Liver (tissue), 3 donors: ENCODE measurements at regions not wholly inside any gene's neighbourhood (a gene's known extent, or its start where the extent isn't known, plus 50 kb on each side); places are given as distances from the start of the nearest gene placed in this dataset.

Experiments used
- ATF3 ChIP-seq: IDR thresholded peaks from 2 replicates; pipeline ENCODE4 v1.6.1; 2016; ENCODE audit warnings: antibody characterized with exemption
- CTCF ChIP-seq: fragments of 150-350 bp; IDR thresholded peaks from 2 replicates; pipeline ENCODE4 v1.5.1; 2017; ENCODE audit warnings: improper control_type of control experiment, low read depth, low read length; ENCODE audit not compliant: missing input control
- EGR1 ChIP-seq, 2 donors: IDR thresholded peaks; 2 replicates each; pipeline ENCODE4 v1.6.1; 2016 to 2018; ENCODE audit warnings: antibody characterized with exemption in 2 of 2, low read depth in 2 of 2
- FOXA1 ChIP-seq: IDR thresholded peaks from 2 replicates; pipeline ENCODE4 v1.6.1; 2016; ENCODE audit warnings: antibody characterized with exemption
- GABPA ChIP-seq, 2 donors: IDR thresholded peaks in 1 of 2; conservative IDR thresholded peaks in 1 of 2; 2 replicates each; pipeline ENCODE4 v1.6.1; 2016; ENCODE audit warnings: antibody characterized with exemption in 2 of 2, mild to moderate bottlenecking in 1 of 2, moderate library complexity in 1 of 2
- JUND ChIP-seq, 2 donors: IDR thresholded peaks; 2 replicates each; pipeline ENCODE4 v1.6.1; 2016; ENCODE audit warnings: antibody characterized with exemption in 2 of 2
- MAX ChIP-seq: IDR thresholded peaks from 2 replicates; pipeline ENCODE4 v1.6.1; 2016; ENCODE audit warnings: antibody characterized with exemption
- REST ChIP-seq: IDR thresholded peaks from 2 replicates; pipeline ENCODE4 v1.6.1; 2016; ENCODE audit warnings: antibody characterized with exemption, mild to moderate bottlenecking
- SP1 ChIP-seq: IDR thresholded peaks from 2 replicates; pipeline ENCODE4 v1.6.1; 2018; ENCODE audit warnings: antibody characterized with exemption, mild to moderate bottlenecking
- TAF1 ChIP-seq: conservative IDR thresholded peaks from 2 replicates; pipeline ENCODE4 v1.6.1; 2016; ENCODE audit warnings: antibody characterized with exemption, mild to moderate bottlenecking
- YY1 ChIP-seq: IDR thresholded peaks from 2 replicates; pipeline ENCODE4 v1.6.1; 2016; ENCODE audit warnings: antibody characterized with exemption, mild to moderate bottlenecking
- ZBTB33 ChIP-seq: IDR thresholded peaks from 2 replicates; pipeline ENCODE4 v1.6.1; 2016; ENCODE audit warnings: antibody characterized with exemption
- donor health status: healthy.
- donor health status: healthy.

- no peak for TF ChIP-seq REST
- no peak for TF ChIP-seq CTCF
- no peak for TF ChIP-seq ZBTB33
- no peak for TF ChIP-seq MAX
- no peak for TF ChIP-seq FOXA1
- TF ChIP-seq ATF3 = no peak
- no peak for TF ChIP-seq TAF1
- no peak for TF ChIP-seq GABPA (IDR thresholded peaks at IDR 0.05 in 1 of 2, conservative IDR thresholded peaks at IDR 0.05 in 1 of 2)
- TF ChIP-seq JUND (IDR thresholded peaks at IDR 0.05) = no peak
- TF ChIP-seq SP1 = no peak
- no peak for TF ChIP-seq YY1
- TF ChIP-seq EGR1 (IDR thresholded peaks at IDR 0.05; ENCODE audit: low read depth in 2 of 2) = no peak
Observed at GRCh38 chr15:98035134-98035533, 74.6 kb downstream of the ARRDC4 start.
